ENCODE measurements at regions not wholly inside any gene's neighbourhood (a gene's known extent, or its start where the extent isn't known, plus 50 kb on each side); places are given as distances from the start of the nearest gene placed in this dataset.

- no peak for DNase-seq
- Histone ChIP-seq H2AK5ac (ENCODE audit: low read length) (no peak overlapping the region), H3K79me1 (ENCODE audit: low read length) (peaks cover 1% of the 10 kb centered on the region), H2BK5ac (ENCODE audit: low read depth, low read length, poor library complexity) (no peak overlapping the region), H4K91ac (ENCODE audit: low read depth, low read length) (no peak overlapping the region), H3K18ac (ENCODE audit: low read length) (no peak overlapping the region), H2AFZ (ENCODE audit: insufficient read depth, low read length, poor library complexity) (no peak overlapping the region), H4K8ac (ENCODE audit: low read depth, low read length) (no peak overlapping the region), H3K4me2 (ENCODE audit: low read length) (no peak overlapping the region), H3K9me3 (ENCODE audit: insufficient read depth, low read depth, low read length) (no peaks in the 10 kb centered on the region), H3K27ac (ENCODE audit: low read depth, low read length) (no peak overlapping the region), H4K12ac (ENCODE audit: low read depth, low read length) (no peak overlapping the region), H3K9ac (ENCODE audit: low read length) (no peak overlapping the region), H3K36me3 (ENCODE audit: control insufficient read depth in 1 of 2, insufficient read depth in 2 of 2, low read length in 2 of 2) (no peaks in the 10 kb centered on the region), H3K4me3 (ENCODE audit: low read depth, low read length) (no peak overlapping the region), H3K23ac (ENCODE audit: low read length) (no peak overlapping the region), H3K79me2 (ENCODE audit: control insufficient read depth, insufficient read depth, low read length, poor library complexity) (no peaks in the 10 kb centered on the region), H3K4ac (ENCODE audit: low read depth, low read length) (no peak overlapping the region), H2BK12ac (ENCODE audit: low read length) (no peak overlapping the region), H3K27me3 (ENCODE audit: insufficient read depth, low read length) (no peaks in the 10 kb centered on the region), H3K14ac (ENCODE audit: low read length) (no peak overlapping the region), H2BK120ac (ENCODE audit: insufficient read depth, low read length, poor library complexity) (no peak overlapping the region), H3K4me1 (ENCODE audit: control insufficient read depth in 1 of 2, insufficient read depth in 2 of 2, low read length in 2 of 2) (peaks cover 0 to 6% of the 10 kb centered on the region in 2 experiments)
- WGBS (ENCODE audit: extremely low coverage, insufficient coverage, insufficient read length) = no CpG with 5 or more reads among the region's 1 CpG
These were observed 140.6 kb downstream of the ARSF start for GRCh38 chrX:3181846-3182245.

GRCh38 chrX:3178329-3178728, 137.1 kb downstream of the ARSF start:
- no peak overlapping the region for H3K4me2 ChIP-seq (ENCODE audit: low read length)
- H2BK120ac ChIP-seq (ENCODE audit: insufficient read depth, low read length, poor library complexity) = no peak overlapping the region
- DNase-seq = no peak
- H3K79me2 ChIP-seq (ENCODE audit: control insufficient read depth, insufficient read depth, low read length, poor library complexity) = no peaks in the 10 kb centered on the region
- no peaks in the 10 kb centered on the region for H3K27me3 ChIP-seq (ENCODE audit: insufficient read depth, low read length)
- H2BK12ac ChIP-seq (ENCODE audit: low read length) = no peak overlapping the region
- H3K36me3 ChIP-seq (ENCODE audit: control insufficient read depth in 1 of 2, insufficient read depth in 2 of 2, low read length in 2 of 2) = no peaks in the 10 kb centered on the region
- no peak overlapping the region for H2AFZ ChIP-seq (ENCODE audit: insufficient read depth, low read length, poor library complexity)
- H2BK5ac ChIP-seq (ENCODE audit: low read depth, low read length, poor library complexity) = no peak overlapping the region
- peaks cover 0 to 1% of the 10 kb centered on the region in 2 experiments for H3K4me1 ChIP-seq (ENCODE audit: control insufficient read depth in 1 of 2, insufficient read depth in 2 of 2, low read length in 2 of 2)
- H3K79me1 ChIP-seq (ENCODE audit: low read length) = no peaks in the 10 kb centered on the region
- WGBS (ENCODE audit: extremely low coverage, insufficient coverage, insufficient read length) = no CpG with 5 or more reads among the region's 2 CpGs
- no peak overlapping the region for H4K8ac ChIP-seq (ENCODE audit: low read depth, low read length)
- H3K18ac ChIP-seq (ENCODE audit: low read length) = no peak overlapping the region
- no peak overlapping the region for H3K9ac ChIP-seq (ENCODE audit: low read length)
- no peak overlapping the region for H4K12ac ChIP-seq (ENCODE audit: low read depth, low read length)
- H4K91ac ChIP-seq (ENCODE audit: low read depth, low read length) = no peak overlapping the region
- no peak overlapping the region for H2AK5ac ChIP-seq (ENCODE audit: low read length)
- H3K23ac ChIP-seq (ENCODE audit: low read length) = no peak overlapping the region
- H3K4ac ChIP-seq (ENCODE audit: low read depth, low read length) = no peak overlapping the region
- H3K27ac ChIP-seq (ENCODE audit: low read depth, low read length) = no peak overlapping the region
- no peak overlapping the region for H3K4me3 ChIP-seq (ENCODE audit: low read depth, low read length)
- no peak overlapping the region for H3K14ac ChIP-seq (ENCODE audit: low read length)
- no peaks in the 10 kb centered on the region for H3K9me3 ChIP-seq (ENCODE audit: insufficient read depth, low read depth, low read length)

GRCh38 chrX:3177851-3178250, 136.6 kb downstream of the ARSF start:
- no peak overlapping the region for H2BK120ac ChIP-seq (ENCODE audit: insufficient read depth, low read length, poor library complexity)
- H3K79me2 ChIP-seq (ENCODE audit: control insufficient read depth, insufficient read depth, low read length, poor library complexity) = no peaks in the 10 kb centered on the region
- no peak overlapping the region for H3K4me2 ChIP-seq (ENCODE audit: low read length)
- H3K9me3 ChIP-seq (ENCODE audit: insufficient read depth, low read depth, low read length) = no peaks in the 10 kb centered on the region
- H3K9ac ChIP-seq (ENCODE audit: low read length) = no peak overlapping the region
- H3K4me1 ChIP-seq (ENCODE audit: control insufficient read depth in 1 of 2, insufficient read depth in 2 of 2, low read length in 2 of 2) = peaks cover 0 to 1% of the 10 kb centered on the region in 2 experiments
- no peak overlapping the region for H4K8ac ChIP-seq (ENCODE audit: low read depth, low read length)
- H4K91ac ChIP-seq (ENCODE audit: low read depth, low read length) = no peak overlapping the region
- no peak overlapping the region for H3K14ac ChIP-seq (ENCODE audit: low read length)
- no peaks in the 10 kb centered on the region for H3K36me3 ChIP-seq (ENCODE audit: control insufficient read depth in 1 of 2, insufficient read depth in 2 of 2, low read length in 2 of 2)
- DNase-seq = peak in 1 of 2 donors; percentile 35
- H3K4me3 ChIP-seq (ENCODE audit: low read depth, low read length) = no peak overlapping the region
- no peak overlapping the region for H2BK12ac ChIP-seq (ENCODE audit: low read length)
- no peak overlapping the region for H2AK5ac ChIP-seq (ENCODE audit: low read length)
- no CpG with 5 or more reads among the region's 4 CpGs for WGBS (ENCODE audit: extremely low coverage, insufficient coverage, insufficient read length)
- H3K79me1 ChIP-seq (ENCODE audit: low read length) = no peaks in the 10 kb centered on the region
- H3K27ac ChIP-seq (ENCODE audit: low read depth, low read length) = no peak overlapping the region
- H2BK5ac ChIP-seq (ENCODE audit: low read depth, low read length, poor library complexity) = no peak overlapping the region
- H3K4ac ChIP-seq (ENCODE audit: low read depth, low read length) = no peak overlapping the region
- no peaks in the 10 kb centered on the region for H3K27me3 ChIP-seq (ENCODE audit: insufficient read depth, low read length)
- no peak overlapping the region for H3K23ac ChIP-seq (ENCODE audit: low read length)
- no peak overlapping the region for H4K12ac ChIP-seq (ENCODE audit: low read depth, low read length)
- no peak overlapping the region for H3K18ac ChIP-seq (ENCODE audit: low read length)
- H2AFZ ChIP-seq (ENCODE audit: insufficient read depth, low read length, poor library complexity) = no peak overlapping the region

- Histone ChIP-seq H3K27ac (ENCODE audit: low read depth, low read length) (peak overlapping the region; percentile 69), H3K4ac (ENCODE audit: low read depth, low read length) (no peak overlapping the region), H2BK120ac (ENCODE audit: insufficient read depth, low read length, poor library complexity) (no peak overlapping the region), H2AFZ (ENCODE audit: insufficient read depth, low read length, poor library complexity) (no peak overlapping the region), H3K23ac (ENCODE audit: low read length) (no peak overlapping the region), H3K27me3 (ENCODE audit: insufficient read depth, low read length) (no peaks in the 10 kb centered on the region), H3K4me2 (ENCODE audit: low read length) (no peak overlapping the region), H3K4me3 (ENCODE audit: low read depth, low read length) (no peak overlapping the region), H4K8ac (ENCODE audit: low read depth, low read length) (no peak overlapping the region), H3K14ac (ENCODE audit: low read length) (no peak overlapping the region), H3K9me3 (ENCODE audit: insufficient read depth, low read depth, low read length) (no peaks in the 10 kb centered on the region), H2BK5ac (ENCODE audit: low read depth, low read length, poor library complexity) (no peak overlapping the region), H4K12ac (ENCODE audit: low read depth, low read length) (no peak overlapping the region), H3K79me1 (ENCODE audit: low read length) (no peaks in the 10 kb centered on the region), H3K79me2 (ENCODE audit: control insufficient read depth, insufficient read depth, low read length, poor library complexity) (no peaks in the 10 kb centered on the region), H4K91ac (ENCODE audit: low read depth, low read length) (no peak overlapping the region), H2AK5ac (ENCODE audit: low read length) (no peak overlapping the region), H2BK12ac (ENCODE audit: low read length) (no peak overlapping the region), H3K9ac (ENCODE audit: low read length) (no peak overlapping the region), H3K36me3 (ENCODE audit: control insufficient read depth in 1 of 2, insufficient read depth in 2 of 2, low read length in 2 of 2) (no peaks in the 10 kb centered on the region), H3K4me1 (ENCODE audit: control insufficient read depth in 1 of 2, insufficient read depth in 2 of 2, low read length in 2 of 2) (peaks cover 0 to 5% of the 10 kb centered on the region in 2 experiments), H3K18ac (ENCODE audit: low read length) (no peak overlapping the region)
- peak; percentile 14 to 62 for DNase-seq
- WGBS (ENCODE audit: extremely low coverage, insufficient coverage, insufficient read length) = no CpG with 5 or more reads among the region's 5 CpGs
These were observed 135.2 kb downstream of the ARSF start for GRCh38 chrX:3176439-3176820.

Measured in trophoblast cell (in vitro differentiated cells and primary cell).